ENCODE measurements at regions not wholly inside any gene's neighbourhood (a gene's known extent, or its start where the extent isn't known, plus 50 kb on each side); places are given as distances from the start of the nearest gene placed in this dataset.

DNA sequence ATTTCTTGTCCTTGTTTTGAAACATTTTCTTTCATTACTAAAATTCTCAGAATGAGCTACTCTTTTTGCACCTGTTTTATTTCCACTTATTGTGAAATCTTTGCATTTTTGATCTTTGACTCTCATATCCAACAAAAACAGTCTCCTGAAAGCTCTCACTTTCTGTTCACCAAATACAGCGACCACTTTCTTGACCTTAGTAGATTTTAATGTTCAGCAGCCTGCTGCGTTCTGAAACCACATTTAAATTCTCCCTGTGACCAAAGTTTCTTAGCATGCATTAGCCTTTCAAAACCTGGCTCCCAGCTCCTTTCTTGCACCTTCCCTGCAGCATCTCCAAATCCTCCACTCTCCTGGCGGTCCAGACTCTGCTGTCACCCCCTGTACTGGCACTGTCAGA lies 404.4 kb upstream of the PDE3A start:
- Histone ChIP-seq H3K27ac (replicated peaks; ENCODE audit: low read length) (no peak overlapping the region), H3K9ac (ENCODE audit: low read depth, low read length, poor library complexity) (no peak overlapping the region), H3K79me1 (ENCODE audit: low read depth, low read length) (no peaks in the 10 kb centered on the region), H3K14ac (ENCODE audit: low read length) (no peak overlapping the region), H2BK120ac (ENCODE audit: low read depth, low read length) (no peak overlapping the region), H3K4me1 (ENCODE audit: control insufficient read depth in 2 of 2, insufficient read depth in 1 of 2, low read depth in 1 of 2, low read length in 2 of 2) (peaks cover 2 to 22% of the 10 kb centered on the region in 2 donors), H4K8ac (ENCODE audit: low read depth, low read length) (no peak overlapping the region), H2BK12ac (ENCODE audit: low read length) (no peak overlapping the region), H2BK15ac (ENCODE audit: low read length) (no peak overlapping the region), H3K27me3 (ENCODE audit: control insufficient read depth in 3 of 3, insufficient read depth in 3 of 3, low read depth in 1 of 3, low read length in 3 of 3) (no peaks in the 10 kb centered on the region), H3K4me3 (ENCODE audit: low read length in 2 of 2) (no peak overlapping the region), H3K36me3 (replicated peaks in 1 of 2; ENCODE audit: control insufficient read depth in 2 of 2, insufficient read depth in 2 of 2, low read length in 2 of 2) (no peaks in the 10 kb centered on the region), H3K18ac (ENCODE audit: low read length) (no peak overlapping the region), H2BK5ac (ENCODE audit: low read length) (no peak overlapping the region), H4K91ac (ENCODE audit: low read depth, low read length, poor library complexity) (no peak overlapping the region), H2AFZ (ENCODE audit: low read length) (peak overlapping the region; percentile 62), H3K4me2 (ENCODE audit: insufficient read depth, low read length, poor library complexity, severe bottlenecking) (no peak overlapping the region), H3K9me3 (replicated peaks in 1 of 2; ENCODE audit: control insufficient read depth in 2 of 2, insufficient read depth in 1 of 2, low read depth in 1 of 2, low read length in 2 of 2) (no peaks in the 10 kb centered on the region), H3K23ac (ENCODE audit: low read depth, low read length, poor library complexity) (no peak overlapping the region), H3K4ac (ENCODE audit: low read length) (no peak overlapping the region), H2AK5ac (ENCODE audit: low read depth, low read length) (no peak overlapping the region)
- DNase-seq (ENCODE audit: low spot score): no peak
- WGBS, 2 donors (ENCODE audit: extremely low coverage in 2 of 2, insufficient read length in 2 of 2, insufficient replicate concordance in 1 of 2): no CpG with 5 or more reads among the region's 3 CpGs

DNA sequence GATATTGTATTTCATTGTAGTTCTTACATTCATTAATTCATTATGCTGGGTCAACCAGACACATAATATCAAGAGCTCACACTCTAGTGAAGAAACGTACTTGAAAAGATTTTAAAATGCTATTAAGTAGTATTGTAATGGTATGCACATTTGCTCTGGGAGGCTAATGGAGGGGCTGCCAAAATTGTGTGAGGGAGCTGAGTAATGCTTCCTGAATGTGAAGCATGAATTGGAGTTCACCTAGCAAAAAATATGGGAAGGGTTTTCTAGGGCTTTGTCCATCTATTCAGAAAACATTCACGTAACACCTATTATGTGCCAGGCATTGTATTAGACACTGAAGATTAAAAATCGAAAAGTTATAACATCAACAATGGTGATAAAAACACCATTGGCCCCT lies 403.8 kb upstream of the PDE3A start:
- Histone ChIP-seq H4K8ac (ENCODE audit: low read depth, low read length) (no peak overlapping the region), H3K4me1 (ENCODE audit: control insufficient read depth in 2 of 2, insufficient read depth in 1 of 2, low read depth in 1 of 2, low read length in 2 of 2) (peaks cover 2 to 25% of the 10 kb centered on the region in 2 donors), H3K79me1 (ENCODE audit: low read depth, low read length) (no peaks in the 10 kb centered on the region), H3K23ac (ENCODE audit: low read depth, low read length, poor library complexity) (no peak overlapping the region), H2BK15ac (ENCODE audit: low read length) (no peak overlapping the region), H3K4me3 (ENCODE audit: low read length in 2 of 2) (no peak overlapping the region), H3K18ac (ENCODE audit: low read length) (no peak overlapping the region), H3K36me3 (replicated peaks in 1 of 2; ENCODE audit: control insufficient read depth in 2 of 2, insufficient read depth in 2 of 2, low read length in 2 of 2) (no peaks in the 10 kb centered on the region), H3K9ac (ENCODE audit: low read depth, low read length, poor library complexity) (no peak overlapping the region), H4K91ac (ENCODE audit: low read depth, low read length, poor library complexity) (no peak overlapping the region), H3K27ac (replicated peaks; ENCODE audit: low read length) (no peak overlapping the region), H2BK5ac (ENCODE audit: low read length) (no peak overlapping the region), H2BK120ac (ENCODE audit: low read depth, low read length) (no peak overlapping the region), H3K14ac (ENCODE audit: low read length) (no peak overlapping the region), H2BK12ac (ENCODE audit: low read length) (no peak overlapping the region), H3K4me2 (ENCODE audit: insufficient read depth, low read length, poor library complexity, severe bottlenecking) (no peak overlapping the region), H3K27me3 (ENCODE audit: control insufficient read depth in 3 of 3, insufficient read depth in 3 of 3, low read depth in 1 of 3, low read length in 3 of 3) (no peaks in the 10 kb centered on the region), H2AFZ (ENCODE audit: low read length) (no peak overlapping the region), H3K4ac (ENCODE audit: low read length) (no peak overlapping the region), H2AK5ac (ENCODE audit: low read depth, low read length) (no peak overlapping the region), H3K9me3 (replicated peaks in 1 of 2; ENCODE audit: control insufficient read depth in 2 of 2, insufficient read depth in 1 of 2, low read depth in 1 of 2, low read length in 2 of 2) (no peaks in the 10 kb centered on the region)
- DNase-seq (ENCODE audit: low spot score): no peak
- WGBS, 2 donors (ENCODE audit: extremely low coverage in 2 of 2, insufficient read length in 2 of 2, insufficient replicate concordance in 1 of 2): no CpG with 5 or more reads among the region's 3 CpGs

DNA sequence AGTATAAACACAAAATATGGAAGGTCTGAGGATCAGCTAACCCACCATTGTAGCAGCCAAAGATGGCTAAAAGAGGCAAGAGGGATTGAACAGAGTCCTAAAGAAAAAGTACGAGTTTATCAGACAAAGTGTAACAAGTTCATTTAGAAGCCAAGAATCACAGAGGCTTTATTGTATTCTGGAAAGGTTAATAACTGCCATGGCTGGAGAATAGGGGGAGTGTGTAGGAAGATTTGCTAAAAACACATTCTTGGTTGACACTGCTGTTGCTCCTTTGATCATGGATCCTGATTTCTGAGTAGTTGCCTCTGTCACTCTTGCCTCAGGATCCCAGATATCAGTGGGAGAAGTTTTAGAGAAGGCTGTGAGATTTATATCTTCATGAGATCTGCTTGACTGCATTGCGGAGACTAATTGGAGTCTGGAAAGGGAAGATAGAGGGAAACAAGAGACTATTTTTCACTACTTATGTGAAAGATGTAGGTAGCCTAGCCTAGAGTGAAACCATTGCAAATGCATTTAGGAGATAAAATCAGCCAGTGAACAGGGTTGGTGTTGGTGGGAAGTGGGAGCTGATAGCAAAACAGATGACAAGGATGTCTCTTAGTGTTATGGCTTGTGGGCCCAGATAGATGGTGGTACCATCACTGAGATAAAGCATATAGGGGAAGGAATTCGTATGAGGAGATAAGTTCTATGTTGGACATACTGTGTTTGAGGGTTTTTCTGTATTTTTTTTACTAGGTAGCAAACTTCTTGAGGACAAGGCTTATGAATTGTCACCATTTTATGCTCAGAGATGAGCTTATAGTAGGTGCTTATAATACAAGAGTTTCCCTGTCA lies 402.9 kb upstream of the PDE3A start:
- DNase-seq (ENCODE audit: low spot score): no peak
- Histone ChIP-seq H4K91ac (ENCODE audit: low read depth, low read length, poor library complexity) (no peak overlapping the region), H3K9ac (ENCODE audit: low read depth, low read length, poor library complexity) (no peak overlapping the region), H2BK15ac (ENCODE audit: low read length) (no peak overlapping the region), H4K8ac (ENCODE audit: low read depth, low read length) (no peak overlapping the region), H3K23ac (ENCODE audit: low read depth, low read length, poor library complexity) (no peak overlapping the region), H3K79me1 (ENCODE audit: low read depth, low read length) (no peaks in the 10 kb centered on the region), H3K4me3 (ENCODE audit: low read length in 2 of 2) (no peak overlapping the region), H3K14ac (ENCODE audit: low read length) (no peak overlapping the region), H3K4me1 (ENCODE audit: control insufficient read depth in 2 of 2, insufficient read depth in 1 of 2, low read depth in 1 of 2, low read length in 2 of 2) (peaks cover 2 to 31% of the 10 kb centered on the region in 2 donors), H3K27me3 (ENCODE audit: control insufficient read depth in 3 of 3, insufficient read depth in 3 of 3, low read depth in 1 of 3, low read length in 3 of 3) (no peaks in the 10 kb centered on the region), H2BK5ac (ENCODE audit: low read length) (no peak overlapping the region), H3K27ac (replicated peaks; ENCODE audit: low read length) (no peak overlapping the region), H2BK120ac (ENCODE audit: low read depth, low read length) (no peak overlapping the region), H2AK5ac (ENCODE audit: low read depth, low read length) (no peak overlapping the region), H3K36me3 (replicated peaks in 1 of 2; ENCODE audit: control insufficient read depth in 2 of 2, insufficient read depth in 2 of 2, low read length in 2 of 2) (no peaks in the 10 kb centered on the region), H3K18ac (ENCODE audit: low read length) (no peak overlapping the region), H2BK12ac (ENCODE audit: low read length) (no peak overlapping the region), H3K9me3 (replicated peaks in 1 of 2; ENCODE audit: control insufficient read depth in 2 of 2, insufficient read depth in 1 of 2, low read depth in 1 of 2, low read length in 2 of 2) (no peaks in the 10 kb centered on the region), H3K4ac (ENCODE audit: low read length) (no peak overlapping the region), H3K4me2 (ENCODE audit: insufficient read depth, low read length, poor library complexity, severe bottlenecking) (no peak overlapping the region), H2AFZ (ENCODE audit: low read length) (peak overlapping the region; percentile 61)
- no CpG with 5 or more reads among the region's 3 CpGs for WGBS, 2 donors (ENCODE audit: extremely low coverage in 2 of 2, insufficient read length in 2 of 2, insufficient replicate concordance in 1 of 2)

DNA sequence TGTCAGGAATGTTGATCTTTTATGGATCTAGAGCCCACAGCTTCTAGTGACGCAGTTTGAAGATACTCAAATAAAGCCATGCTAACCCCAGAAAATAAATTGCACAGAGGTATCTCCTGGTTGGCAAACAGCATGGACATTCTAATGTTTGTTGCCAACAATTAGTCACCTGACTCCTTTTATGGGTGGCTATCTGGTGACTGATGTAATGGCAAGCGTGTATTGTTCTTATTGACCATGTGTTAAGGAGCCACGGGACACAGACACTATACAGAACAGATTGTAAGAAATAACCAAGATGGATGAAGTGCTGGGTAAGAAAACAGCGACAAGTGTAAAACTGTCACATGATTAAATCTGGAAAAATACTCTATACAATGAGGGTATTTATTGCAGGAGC lies 401.3 kb upstream of the PDE3A start:
- Histone ChIP-seq H4K8ac (ENCODE audit: low read depth, low read length) (no peak overlapping the region), H3K4me3 (ENCODE audit: low read length in 2 of 2) (no peak overlapping the region), H2BK120ac (ENCODE audit: low read depth, low read length) (no peak overlapping the region), H2BK5ac (ENCODE audit: low read length) (no peak overlapping the region), H3K9ac (ENCODE audit: low read depth, low read length, poor library complexity) (no peak overlapping the region), H4K91ac (ENCODE audit: low read depth, low read length, poor library complexity) (no peak overlapping the region), H3K27me3 (ENCODE audit: control insufficient read depth in 3 of 3, insufficient read depth in 3 of 3, low read depth in 1 of 3, low read length in 3 of 3) (no peaks in the 10 kb centered on the region), H3K4me1 (ENCODE audit: control insufficient read depth in 2 of 2, insufficient read depth in 1 of 2, low read depth in 1 of 2, low read length in 2 of 2) (peaks cover 7 to 45% of the 10 kb centered on the region in 2 donors), H3K27ac (replicated peaks; ENCODE audit: low read length) (no peak overlapping the region), H3K9me3 (replicated peaks in 1 of 2; ENCODE audit: control insufficient read depth in 2 of 2, insufficient read depth in 1 of 2, low read depth in 1 of 2, low read length in 2 of 2) (no peaks in the 10 kb centered on the region), H2BK12ac (ENCODE audit: low read length) (no peak overlapping the region), H3K23ac (ENCODE audit: low read depth, low read length, poor library complexity) (no peak overlapping the region), H2BK15ac (ENCODE audit: low read length) (no peak overlapping the region), H2AFZ (ENCODE audit: low read length) (peak overlapping the region; percentile 72), H3K36me3 (replicated peaks in 1 of 2; ENCODE audit: control insufficient read depth in 2 of 2, insufficient read depth in 2 of 2, low read length in 2 of 2) (no peaks in the 10 kb centered on the region), H3K4me2 (ENCODE audit: insufficient read depth, low read length, poor library complexity, severe bottlenecking) (no peak overlapping the region), H3K18ac (ENCODE audit: low read length) (no peak overlapping the region), H3K4ac (ENCODE audit: low read length) (no peak overlapping the region), H3K14ac (ENCODE audit: low read length) (no peak overlapping the region), H3K79me1 (ENCODE audit: low read depth, low read length) (no peaks in the 10 kb centered on the region), H2AK5ac (ENCODE audit: low read depth, low read length) (no peak overlapping the region)
- no CpG with 5 or more reads among the region's 4 CpGs for whole genome bisulfite sequencing, 2 donors (ENCODE audit: extremely low coverage in 2 of 2, insufficient read length in 2 of 2, insufficient replicate concordance in 1 of 2)
- DNase-seq (ENCODE audit: low spot score): no peak
